ENCODE measurements at regions not wholly inside any gene's neighbourhood (a gene's known extent, or its start where the extent isn't known, plus 50 kb on each side); places are given as distances from the start of the nearest gene placed in this dataset.

GRCh38 chr5:18323891-18324290 is 689.6 kb downstream of the TAF11L14 start:
- Histone ChIP-seq H3K36me3 (ENCODE audit: control insufficient read depth, insufficient read depth, low read length) (no peaks in the 10 kb centered on the region), H3K9ac (ENCODE audit: extremely low read depth, low read length, poor library complexity, severe bottlenecking) (no peak overlapping the region), H3K9me3 (ENCODE audit: control insufficient read depth, low read length) (no peaks in the 10 kb centered on the region), H3K27ac (ENCODE audit: low read depth, low read length) (no peak overlapping the region), H3K4me1 (ENCODE audit: control insufficient read depth, insufficient read depth, low read length) (no peaks in the 10 kb centered on the region), H3K27me3 (ENCODE audit: control insufficient read depth, insufficient read depth, low read length, poor library complexity, severe bottlenecking) (no peaks in the 10 kb centered on the region), H3K4me3 (ENCODE audit: low read length) (no peak overlapping the region)
- H3K36me3 Mint-ChIP-seq (ENCODE audit: low read depth): no peaks in the 10 kb centered on the region
- no peak for TF ChIP-seq CTCF (conservative IDR thresholded peaks at IDR 0.05)
- no peak for DNase-seq
- H3K4me3 Mint-ChIP-seq: no peak overlapping the region
- H3K4me1 Mint-ChIP-seq: no peaks in the 10 kb centered on the region
- H3K27me3 Mint-ChIP-seq (ENCODE audit: insufficient read depth): no peaks in the 10 kb centered on the region
- 92% methylated on average over 2 of the region's 2 CpGs; no CpG with 5 or more reads in 1 of the 2 experiments for WGBS, 2 experiments (ENCODE audit: insufficient coverage in 1 of 2, insufficient read length in 1 of 2)
- no peak overlapping the region for H3K27ac Mint-ChIP-seq
- peaks cover 2% of the 10 kb centered on the region for H3K9me3 Mint-ChIP-seq

DNA sequence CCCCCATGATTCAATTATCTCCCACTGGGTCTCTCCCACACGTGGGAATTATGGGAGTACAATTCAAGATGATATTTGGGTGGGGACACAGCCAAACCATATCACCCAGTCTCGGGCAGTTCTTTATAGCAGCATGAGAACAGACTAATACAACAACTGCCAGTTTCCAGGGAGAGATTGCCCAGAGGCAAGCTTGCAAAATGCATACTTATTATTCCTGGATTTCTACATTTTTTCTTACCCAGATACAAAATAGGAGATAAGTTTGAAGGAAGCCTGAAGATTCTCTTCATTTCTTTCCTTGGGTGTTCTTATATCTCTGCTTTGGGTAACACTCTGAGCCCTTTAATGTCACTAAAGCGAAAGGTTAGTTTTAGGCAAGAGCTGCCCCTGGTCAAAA is 691.2 kb downstream of the TAF11L14 start:
- Histone ChIP-seq H3K27me3 (ENCODE audit: control insufficient read depth, insufficient read depth, low read length, poor library complexity, severe bottlenecking) (no peaks in the 10 kb centered on the region), H3K36me3 (ENCODE audit: control insufficient read depth, insufficient read depth, low read length) (no peaks in the 10 kb centered on the region), H3K9ac (ENCODE audit: extremely low read depth, low read length, poor library complexity, severe bottlenecking) (no peak overlapping the region), H3K4me1 (ENCODE audit: control insufficient read depth, insufficient read depth, low read length) (no peaks in the 10 kb centered on the region), H3K27ac (ENCODE audit: low read depth, low read length) (no peak overlapping the region), H3K9me3 (ENCODE audit: control insufficient read depth, low read length) (no peaks in the 10 kb centered on the region), H3K4me3 (ENCODE audit: low read length) (no peak overlapping the region)
- H3K4me3 Mint-ChIP-seq: no peak overlapping the region
- no peak overlapping the region for H3K27ac Mint-ChIP-seq
- no peak for TF ChIP-seq CTCF (conservative IDR thresholded peaks at IDR 0.05)
- H3K4me1 Mint-ChIP-seq: no peaks in the 10 kb centered on the region
- WGBS, 2 experiments (ENCODE audit: insufficient coverage in 1 of 2, insufficient read length in 1 of 2): 90 to 92% methylated on average over 2 to 3 of the region's 3 CpGs
- DNase-seq: no peak
- H3K27me3 Mint-ChIP-seq (ENCODE audit: insufficient read depth): no peaks in the 10 kb centered on the region
- H3K9me3 Mint-ChIP-seq: peaks cover 2% of the 10 kb centered on the region
- no peaks in the 10 kb centered on the region for H3K36me3 Mint-ChIP-seq (ENCODE audit: low read depth)

DNA sequence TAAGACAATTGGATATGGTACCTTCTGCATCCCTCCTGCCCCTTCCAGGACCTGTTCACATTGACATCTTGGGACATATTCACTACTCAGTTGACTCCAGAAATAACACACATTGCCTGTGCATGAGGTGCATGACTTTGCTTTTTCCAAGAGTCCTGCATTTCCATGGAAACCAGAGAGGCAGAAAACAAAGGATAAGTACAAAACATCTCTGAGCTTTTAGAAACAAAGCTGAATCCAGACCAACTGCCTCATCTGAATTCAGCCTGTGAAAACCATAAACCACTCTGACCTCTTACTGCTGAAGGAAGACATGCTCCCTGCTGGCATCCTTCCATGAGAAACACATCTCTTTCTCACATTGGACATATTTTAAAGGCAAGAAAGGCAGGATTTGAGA is 695.1 kb downstream of the TAF11L14 start:
- no peak overlapping the region for H3K4me3 ChIP-seq (ENCODE audit: low read length)
- no peak for TF ChIP-seq CTCF (conservative IDR thresholded peaks at IDR 0.05)
- no peak for DNase-seq
- Mint-ChIP-seq H3K36me3 (ENCODE audit: low read depth) (no peaks in the 10 kb centered on the region), H3K4me1 (no peaks in the 10 kb centered on the region), H3K9me3 (peaks cover 2% of the 10 kb centered on the region), H3K4me3 (no peak overlapping the region), H3K27ac (no peak overlapping the region), H3K27me3 (ENCODE audit: insufficient read depth) (no peaks in the 10 kb centered on the region)
- H3K36me3 ChIP-seq (ENCODE audit: control insufficient read depth, insufficient read depth, low read length): no peaks in the 10 kb centered on the region
- no peaks in the 10 kb centered on the region for H3K9me3 ChIP-seq (ENCODE audit: control insufficient read depth, low read length)
- H3K9ac ChIP-seq (ENCODE audit: extremely low read depth, low read length, poor library complexity, severe bottlenecking): no peak overlapping the region
- H3K27me3 ChIP-seq (ENCODE audit: control insufficient read depth, insufficient read depth, low read length, poor library complexity, severe bottlenecking): no peaks in the 10 kb centered on the region
- H3K4me1 ChIP-seq (ENCODE audit: control insufficient read depth, insufficient read depth, low read length): no peaks in the 10 kb centered on the region
- peak overlapping the region; percentile 12 for H3K27ac ChIP-seq (ENCODE audit: low read depth, low read length)

Data from endodermal cell (in vitro differentiated cells).